Ovary (tissue), 3 donors: ENCODE measurements at regions not wholly inside any gene's neighbourhood (a gene's known extent, or its start where the extent isn't known, plus 50 kb on each side); places are given as distances from the start of the nearest gene placed in this dataset.

Experiments used
- EP300 ChIP-seq: sonication (generic); formaldehyde crosslinking; IDR thresholded peaks from one replicate; pipeline ENCODE4 v1.6.1; 2017; ENCODE audit warnings: antibody characterized with exemption
- POLR2A ChIP-seq: fragments of 450-650 bp; IDR thresholded peaks from one replicate; pipeline ENCODE4 v1.6.1; 2017; ENCODE audit warnings: antibody characterized with exemption, mild to moderate bottlenecking, moderate library complexity
- TF ChIP-seq, protein P1 (sequence below), 3 donors: fragments of 450-650 bp in 2 of 3; fragments of 200-600 bp in 1 of 3; IDR thresholded peaks; one replicate each; pipeline versions ENCODE4 v1.5.1 to v1.8.0; 2016 to 2022; ENCODE audit warnings: antibody characterized with exemption in 3 of 3, mild to moderate bottlenecking in 1 of 3
- donor health status: DM: no; HTN: no; CAD: no.

GRCh38 chr17:51398687-51399086 is 138.3 kb downstream of the UTP18 start:
- TF ChIP-seq POLR2A, result no peak
- TF ChIP-seq EP300, result no peak
- TF ChIP-seq, protein P1, sequence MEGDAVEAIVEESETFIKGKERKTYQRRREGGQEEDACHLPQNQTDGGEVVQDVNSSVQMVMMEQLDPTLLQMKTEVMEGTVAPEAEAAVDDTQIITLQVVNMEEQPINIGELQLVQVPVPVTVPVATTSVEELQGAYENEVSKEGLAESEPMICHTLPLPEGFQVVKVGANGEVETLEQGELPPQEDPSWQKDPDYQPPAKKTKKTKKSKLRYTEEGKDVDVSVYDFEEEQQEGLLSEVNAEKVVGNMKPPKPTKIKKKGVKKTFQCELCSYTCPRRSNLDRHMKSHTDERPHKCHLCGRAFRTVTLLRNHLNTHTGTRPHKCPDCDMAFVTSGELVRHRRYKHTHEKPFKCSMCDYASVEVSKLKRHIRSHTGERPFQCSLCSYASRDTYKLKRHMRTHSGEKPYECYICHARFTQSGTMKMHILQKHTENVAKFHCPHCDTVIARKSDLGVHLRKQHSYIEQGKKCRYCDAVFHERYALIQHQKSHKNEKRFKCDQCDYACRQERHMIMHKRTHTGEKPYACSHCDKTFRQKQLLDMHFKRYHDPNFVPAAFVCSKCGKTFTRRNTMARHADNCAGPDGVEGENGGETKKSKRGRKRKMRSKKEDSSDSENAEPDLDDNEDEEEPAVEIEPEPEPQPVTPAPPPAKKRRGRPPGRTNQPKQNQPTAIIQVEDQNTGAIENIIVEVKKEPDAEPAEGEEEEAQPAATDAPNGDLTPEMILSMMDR (IDR thresholded peaks at IDR 0.05), result no peak
